Naive thymus-derived CD4-positive, alpha-beta T cell (primary cell): ENCODE measurements at regions not wholly inside any gene's neighbourhood (a gene's known extent, or its start where the extent isn't known, plus 50 kb on each side); places are given as distances from the start of the nearest gene placed in this dataset.

Experiments
- ATAC-seq: fragments of 150-1000 bp; cut with Tn5 transposase; 2 replicates; pipeline ENCODE4 v1.10.0; 2021; ENCODE audit warnings: mild to moderate bottlenecking, moderate library complexity
- CTCF ChIA-PET: fragments of 350-600 bp; sonication (Branson Sonifier 250); formaldehyde crosslinking; loops from one replicate; lab custom pipeline; 2021; ENCODE audit warnings: antibody characterized with exemption; lab: Charles Lee
- POLR2A ChIA-PET: fragments of 350-600 bp; sonication (Branson Sonifier 250); formaldehyde crosslinking; loops from one replicate; lab custom pipeline; 2021; ENCODE audit warnings: antibody characterized with exemption, inconsistent platforms; lab: Charles Lee
- DNase-seq, 9 donors: peaks; one replicate each; pipeline versions ENCODE4 v3.0.0 to v3.0.0-alpha.2; 2020 to 2022; ENCODE audit warnings: mixed read lengths in 1 of 9
- H3K27ac ChIP-seq: one replicate; pipeline ENCODE4 v1.7.0; 2013; ENCODE audit warnings: mild to moderate bottlenecking, low read depth, low read length, moderate library complexity
- H3K27me3 ChIP-seq, 2 donors: one replicate each; pipeline ENCODE4 v1.7.0; 2013; ENCODE audit warnings: low read length in 2 of 2, mild to moderate bottlenecking in 2 of 2, moderate library complexity in 2 of 2; ENCODE audit not compliant: control insufficient read depth in 2 of 2, insufficient read depth in 2 of 2
- H3K36me3 ChIP-seq, 3 experiments: 1 replicate in 2 of 3; 2 replicates in 1 of 3; pipeline ENCODE4 v1.7.0; 2013; ENCODE audit warnings: low read length in 3 of 3, mild to moderate bottlenecking in 3 of 3, moderate library complexity in 1 of 3; ENCODE audit not compliant: insufficient read depth in 3 of 3, control insufficient read depth in 2 of 3
- H3K4me1 ChIP-seq, 2 donors: one replicate each; pipeline ENCODE4 v1.7.0; 2013; ENCODE audit warnings: low read length in 2 of 2, mild to moderate bottlenecking in 2 of 2, moderate library complexity in 1 of 2; ENCODE audit not compliant: control insufficient read depth in 2 of 2, insufficient read depth in 2 of 2
- H3K4me3 ChIP-seq: 2 replicates; pipeline ENCODE4 v1.7.0; 2013; ENCODE audit warnings: mild to moderate bottlenecking, low read length
- H3K9me3 ChIP-seq, 3 experiments: 1 replicate in 2 of 3; 2 replicates in 1 of 3; pipeline ENCODE4 v1.7.0; 2013; ENCODE audit warnings: low read length in 3 of 3; ENCODE audit not compliant: control insufficient read depth in 2 of 3
- H3K27ac Mint-ChIP-seq, 9 donors: one replicate each; pipeline ENCODE4 v1.8.0; 2020 to 2022; ENCODE audit warnings: mixed read lengths in 9 of 9, mild to moderate bottlenecking in 8 of 9, moderate library complexity in 5 of 9, inconsistent platforms in 2 of 9
- H3K27me3 Mint-ChIP-seq, 5 donors: one replicate each; pipeline ENCODE4 v1.8.0; 2021 to 2022; ENCODE audit warnings: mixed read lengths in 5 of 5, mild to moderate bottlenecking in 1 of 5
- H3K36me3 Mint-ChIP-seq, 5 donors: one replicate each; pipeline ENCODE4 v1.8.0; 2020 to 2022; ENCODE audit warnings: mixed read lengths in 5 of 5, mild to moderate bottlenecking in 3 of 5, inconsistent platforms in 1 of 5
- H3K4me1 Mint-ChIP-seq, 7 donors: one replicate each; pipeline ENCODE4 v1.8.0; 2020 to 2022; ENCODE audit warnings: mixed read lengths in 7 of 7, mild to moderate bottlenecking in 3 of 7, inconsistent platforms in 1 of 7
- H3K4me3 Mint-ChIP-seq, 10 donors: one replicate each; pipeline ENCODE4 v1.8.0; 2020 to 2022; ENCODE audit warnings: mild to moderate bottlenecking in 10 of 10, mixed read lengths in 10 of 10, moderate library complexity in 6 of 10, inconsistent platforms in 2 of 10
- H3K9me3 Mint-ChIP-seq, 11 donors: one replicate each; pipeline ENCODE4 v1.8.0; 2020 to 2022; ENCODE audit warnings: mixed read lengths in 11 of 11, mild to moderate bottlenecking in 4 of 11, inconsistent platforms in 1 of 11, moderate library complexity in 1 of 11
- intact Hi-C, 2 donors: fragments of 100-400 bp; cut with micrococcal nuclease; formaldehyde crosslinking; loops; one replicate each; pipeline ENCODE4 v1.15.1; 2023

DNA sequence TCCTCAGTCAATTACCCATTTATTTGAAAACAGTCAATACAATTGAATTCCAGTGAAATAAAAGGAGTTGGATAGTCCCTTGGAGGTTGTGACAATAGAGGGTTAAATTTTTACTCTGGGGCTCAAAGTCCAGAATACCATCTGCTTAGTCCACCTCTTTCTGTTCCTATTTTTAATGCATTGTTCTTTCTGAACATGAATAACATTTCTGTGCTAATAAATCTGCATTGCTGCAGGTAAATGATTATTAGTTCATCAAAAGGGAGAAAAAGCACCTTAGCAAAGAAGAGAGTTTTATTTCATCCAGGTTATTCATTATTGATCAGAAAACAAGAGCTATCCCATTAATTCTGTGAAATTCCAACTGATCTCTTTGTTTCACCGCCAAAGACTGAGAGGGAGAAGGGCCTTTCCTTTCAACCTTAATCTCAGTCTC is 166.1 kb upstream of the OLIG3 start:
- ChIA-PET CTCF (interaction anchor here (1.4 kb wide), 1 partner anchor 315 kb away, joined by 7 read pairs; no protein-coding TSS in a partner anchor), POLR2A (no interaction called here)
- H3K4me1 ChIP-seq: no peaks in the 10 kb centered on the region
- Mint-ChIP-seq H3K4me1 (peaks cover 0 to 33% (median 0%) of the 10 kb centered on the region in 7 donors), H3K4me3 (no peak overlapping the region), H3K36me3 (peaks cover 0 to 6% (median 0%) of the 10 kb centered on the region in 5 donors), H3K9me3 (peaks cover 0 to 22% (median 3%) of the 10 kb centered on the region in 11 donors), H3K27ac (no peak overlapping the region), H3K27me3 (peaks cover 0 to 11% (median 0%) of the 10 kb centered on the region in 5 donors)
- intact Hi-C loops: loop anchor here in 1 of 2 donors (5.0 kb wide), 1 partner anchor 447 kb away; the partner anchor contains the start of gene PERP
- no peak overlapping the region for H3K27ac ChIP-seq
- H3K27me3 ChIP-seq: no peaks in the 10 kb centered on the region
- H3K9me3 ChIP-seq: no peaks in the 10 kb centered on the region
- H3K4me3 ChIP-seq: no peak overlapping the region
- no peaks in the 10 kb centered on the region for H3K36me3 ChIP-seq
- DNase-seq: no peak
- no peak for ATAC-seq

DNA sequence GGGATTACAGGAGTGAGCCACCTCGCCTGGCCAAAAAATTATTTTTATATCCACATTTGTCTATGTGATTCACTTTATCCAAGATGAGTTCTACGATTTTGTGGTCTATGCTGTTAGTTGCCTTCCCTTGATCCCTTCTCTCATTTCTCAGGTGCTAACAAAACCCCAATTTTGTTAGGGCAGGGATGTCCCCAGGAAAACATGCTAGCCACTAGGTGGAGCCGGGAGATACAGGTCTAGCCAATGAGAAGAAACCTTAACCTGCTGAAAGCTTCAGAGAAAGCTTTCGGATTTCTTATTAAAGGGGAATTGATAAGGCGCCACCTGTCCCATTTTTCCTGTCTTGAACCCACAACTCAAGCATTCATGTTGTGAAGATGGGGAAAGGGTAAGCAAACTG is 167.4 kb upstream of the OLIG3 start:
- Mint-ChIP-seq H3K4me1 (peaks cover 0 to 43% (median 0%) of the 10 kb centered on the region in 7 donors), H3K36me3 (peaks cover 0 to 9% (median 0%) of the 10 kb centered on the region in 5 donors), H3K27me3 (peaks cover 0 to 11% (median 0%) of the 10 kb centered on the region in 5 donors), H3K4me3 (no peak overlapping the region), H3K27ac (no peak overlapping the region), H3K9me3 (peaks cover 0 to 9% (median 0%) of the 10 kb centered on the region in 11 donors)
- no peak overlapping the region for H3K27ac ChIP-seq
- DNase-seq (peak in 5 of 9 donors; percentile 11 to 45 (median 28)), ATAC-seq (no peak)
- intact Hi-C loops: loop anchor here (1.0 to 5.0 kb wide), 2 partner anchors 446 to 448 kb away; partner anchors contain the start of gene PERP (in 1 of the 2)
- POLR2A ChIA-PET: no interaction called here
- CTCF ChIA-PET: interaction anchor here (1.5 kb wide), 1 partner anchor 138 kb away, joined by 6 read pairs; no protein-coding TSS in a partner anchor
- no peak overlapping the region for H3K4me3 ChIP-seq
- H3K27me3 ChIP-seq: no peaks in the 10 kb centered on the region
- no peaks in the 10 kb centered on the region for H3K9me3 ChIP-seq
- no peaks in the 10 kb centered on the region for H3K36me3 ChIP-seq
- peaks cover 0 to 4% of the 10 kb centered on the region in 2 donors for H3K4me1 ChIP-seq

DNA sequence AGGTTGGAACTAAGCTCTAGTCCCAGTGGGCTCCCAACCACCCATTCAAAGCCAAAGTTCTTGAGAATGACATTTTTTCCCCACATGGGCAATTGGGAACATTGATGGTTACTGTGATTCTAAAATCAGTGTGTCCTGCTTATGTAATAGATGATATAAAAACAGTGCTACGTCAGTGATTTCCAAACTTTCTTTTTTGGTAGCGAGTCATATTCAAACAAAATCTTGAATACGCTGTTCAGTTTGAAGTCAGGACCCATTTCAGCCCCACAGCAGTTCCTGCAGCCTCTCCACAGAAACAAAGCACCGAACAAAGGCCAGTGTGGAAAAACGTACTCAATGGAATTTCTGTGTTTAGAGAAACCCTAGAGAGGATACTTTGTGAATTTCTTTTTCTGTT is 170.0 kb upstream of the OLIG3 start:
- Mint-ChIP-seq H3K27ac (no peak overlapping the region), H3K4me3 (no peak overlapping the region), H3K36me3 (peaks cover 0 to 9% (median 0%) of the 10 kb centered on the region in 5 donors), H3K9me3 (peaks cover 0 to 2% (median 0%) of the 10 kb centered on the region in 11 donors), H3K4me1 (peaks cover 0 to 25% (median 0%) of the 10 kb centered on the region in 7 donors), H3K27me3 (peaks cover 0 to 2% (median 0%) of the 10 kb centered on the region in 5 donors)
- no peak for DNase-seq
- ATAC-seq: no peak
- POLR2A ChIA-PET: interaction anchor here (0.7 kb wide), 1 partner anchor 8 kb away, joined by 4 read pairs; no protein-coding TSS in a partner anchor
- no peaks in the 10 kb centered on the region for H3K9me3 ChIP-seq
- peaks cover 0 to 4% of the 10 kb centered on the region in 2 donors for H3K4me1 ChIP-seq
- H3K4me3 ChIP-seq: no peak overlapping the region
- no peaks in the 10 kb centered on the region for H3K36me3 ChIP-seq
- intact Hi-C loops: loop anchor here in 1 of 2 donors (5.0 kb wide), 1 partner anchor 443 kb away; the partner anchor contains the start of gene PERP
- H3K27ac ChIP-seq: no peak overlapping the region
- CTCF ChIA-PET: interaction anchor here (0.6 kb wide), 1 partner anchor 22 kb away, joined by 4 read pairs; no protein-coding TSS in a partner anchor
- no peaks in the 10 kb centered on the region for H3K27me3 ChIP-seq

DNA sequence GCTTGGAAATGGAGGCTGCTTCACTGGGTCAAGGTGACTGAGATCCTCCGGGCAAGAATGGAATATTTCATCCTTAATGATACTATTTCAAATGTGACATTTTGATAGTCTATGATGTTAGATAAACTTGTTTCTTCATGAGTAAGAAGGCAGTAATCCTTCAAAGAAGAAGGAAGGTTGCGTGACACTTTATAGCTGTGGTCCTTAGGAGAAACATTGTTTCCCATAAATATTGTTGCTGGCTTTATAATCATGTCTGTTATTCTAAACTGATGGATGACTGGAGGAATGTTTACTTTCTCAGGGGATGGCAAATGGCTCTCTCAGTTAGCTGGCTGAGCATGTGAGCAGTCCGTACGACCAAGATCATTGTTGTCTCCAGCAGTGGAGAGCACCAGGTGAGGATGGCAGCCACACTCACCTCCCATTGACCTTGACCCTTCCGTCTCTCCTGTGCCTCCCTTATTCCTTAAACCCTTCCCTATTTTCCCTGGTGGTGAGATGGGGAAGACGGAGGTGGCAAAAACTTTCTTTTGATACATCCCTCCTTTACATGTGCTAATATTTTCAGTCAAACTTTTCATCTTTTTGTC is 171.2 kb upstream of the OLIG3 start:
- ATAC-seq (no peak), DNase-seq (no peak)
- intact Hi-C loops: no loop called here
- Histone ChIP-seq H3K27ac (no peak overlapping the region), H3K9me3 (no peaks in the 10 kb centered on the region), H3K4me3 (no peak overlapping the region), H3K27me3 (no peaks in the 10 kb centered on the region), H3K4me1 (peaks cover 0 to 4% of the 10 kb centered on the region in 2 donors), H3K36me3 (no peaks in the 10 kb centered on the region)
- Mint-ChIP-seq H3K9me3 (peaks cover 0 to 9% (median 0%) of the 10 kb centered on the region in 11 donors), H3K36me3 (peaks cover 0 to 15% (median 0%) of the 10 kb centered on the region in 5 donors), H3K27ac (peak overlapping the region in 1 of 9 donors; percentile 71), H3K27me3 (peaks cover 0 to 8% (median 7%) of the 10 kb centered on the region in 5 donors), H3K4me3 (peak overlapping the region in 1 of 10 donors; percentile 13), H3K4me1 (peaks cover 0 to 25% (median 0%) of the 10 kb centered on the region in 7 donors)
- POLR2A ChIA-PET: no interaction called here
- CTCF ChIA-PET: interaction anchor here (0.6 kb wide), 1 partner anchor 15 kb away, joined by 3 read pairs; no protein-coding TSS in a partner anchor

DNA sequence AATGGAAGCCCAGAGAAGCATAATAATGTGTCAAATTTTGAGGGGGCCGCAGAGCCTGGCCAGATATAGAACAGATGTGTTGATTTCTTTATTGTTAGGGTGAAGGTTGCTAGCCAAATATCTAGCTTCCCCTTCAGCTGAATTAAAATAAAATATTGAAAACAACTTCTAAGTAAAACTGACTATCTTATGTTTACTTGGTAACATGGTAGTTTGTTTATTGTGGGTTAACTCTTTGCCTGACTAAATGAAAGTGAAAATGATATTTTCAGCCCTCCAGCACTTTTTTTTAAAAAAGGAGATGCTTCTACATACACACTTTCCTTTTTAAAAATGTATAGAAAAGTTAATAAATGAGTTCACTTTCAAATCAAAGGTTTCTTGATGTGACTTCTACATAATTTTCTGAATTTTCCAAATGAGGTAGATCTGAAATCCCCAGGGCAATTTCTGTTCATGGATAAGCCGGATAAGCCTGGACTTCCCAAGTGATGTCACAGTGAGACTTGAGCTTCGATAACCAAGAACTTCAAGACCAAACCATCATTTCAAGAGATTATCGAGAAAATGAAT is 172.1 kb upstream of the OLIG3 start:
- peak; percentile 22 for ATAC-seq
- Histone ChIP-seq H3K4me1 (peaks cover 0 to 4% of the 10 kb centered on the region in 2 donors), H3K36me3 (no peaks in the 10 kb centered on the region), H3K27me3 (no peaks in the 10 kb centered on the region), H3K4me3 (no peak overlapping the region), H3K9me3 (no peaks in the 10 kb centered on the region), H3K27ac (no peak overlapping the region)
- peaks cover 0 to 25% (median 0%) of the 10 kb centered on the region in 7 donors for H3K4me1 Mint-ChIP-seq
- ChIA-PET POLR2A (no interaction called here), CTCF (no interaction called here)
- H3K36me3 Mint-ChIP-seq: peaks cover 0 to 21% (median 0%) of the 10 kb centered on the region in 5 donors
- no peak for DNase-seq
- H3K27me3 Mint-ChIP-seq: peaks cover 0 to 14% (median 11%) of the 10 kb centered on the region in 5 donors
- peaks cover 0 to 13% (median 0%) of the 10 kb centered on the region in 11 donors for H3K9me3 Mint-ChIP-seq
- peak overlapping the region in 1 of 10 donors; percentile 40 for H3K4me3 Mint-ChIP-seq
- peak overlapping the region in 1 of 9 donors; percentile 86 for H3K27ac Mint-ChIP-seq
- intact Hi-C loops: loop anchor here in 1 of 2 donors (1.0 to 2.0 kb wide), 5 partner anchors 9 to 159 kb away; no protein-coding TSS in a partner anchor

DNA sequence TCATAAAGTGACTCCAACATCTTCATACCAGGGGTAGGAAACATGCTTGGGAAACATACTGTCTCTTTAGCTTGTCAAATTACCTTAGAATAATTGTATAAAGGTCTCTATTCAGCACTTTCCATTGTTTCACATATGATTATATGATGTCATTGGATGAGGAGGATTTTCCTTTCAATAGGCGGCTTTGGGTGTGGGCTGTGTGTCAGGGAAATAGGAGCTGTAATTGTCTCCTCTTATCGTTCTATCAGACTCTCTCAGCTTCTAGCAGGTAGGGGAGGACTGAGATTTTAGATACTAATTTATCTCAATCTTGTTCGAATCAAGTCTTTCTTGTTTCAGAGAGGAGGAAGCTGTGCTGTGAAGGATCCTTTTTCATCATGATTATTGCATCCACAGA is 179.4 kb upstream of the OLIG3 start:
- ChIA-PET POLR2A (no interaction called here), CTCF (no interaction called here)
- Histone ChIP-seq H3K9me3 (no peaks in the 10 kb centered on the region), H3K36me3 (no peaks in the 10 kb centered on the region), H3K27ac (no peak overlapping the region), H3K4me3 (no peak overlapping the region), H3K27me3 (no peaks in the 10 kb centered on the region), H3K4me1 (peaks cover 0 to 5% of the 10 kb centered on the region in 2 donors)
- intact Hi-C loops: no loop called here
- Mint-ChIP-seq H3K27ac (no peak overlapping the region), H3K9me3 (peaks cover 0 to 21% (median 0%) of the 10 kb centered on the region in 11 donors), H3K4me1 (peaks cover 0 to 31% (median 4%) of the 10 kb centered on the region in 7 donors), H3K36me3 (peaks cover 0 to 38% (median 0%) of the 10 kb centered on the region in 5 donors), H3K27me3 (peaks cover 11 to 36% (median 19%) of the 10 kb centered on the region in 5 donors), H3K4me3 (no peak overlapping the region)
- ATAC-seq (no peak), DNase-seq (no peak)
